Vagina (tissue), 2 donors: ENCODE measurements at regions not wholly inside any gene's neighbourhood (a gene's known extent, or its start where the extent isn't known, plus 50 kb on each side); places are given as distances from the start of the nearest gene placed in this dataset.

Experiments
- DNase-seq, 2 donors: peaks; one replicate each; pipeline ENCODE4 v3.0.0-alpha.2; 2017; ENCODE audit errors: extremely low spot score in 2 of 2
- H3K27ac ChIP-seq: fragments of 200-600 bp; sonication (generic); one replicate; pipeline ENCODE4 v1.5.1; 2019
- H3K27me3 ChIP-seq: fragments of 200-600 bp; sonication (generic); one replicate; pipeline ENCODE4 v1.5.1; 2019
- H3K36me3 ChIP-seq, 2 donors: fragments of 200-600 bp; sonication (generic); one replicate each; pipeline ENCODE4 v1.5.1; 2017 to 2019
- H3K4me1 ChIP-seq: fragments of 200-600 bp; sonication (generic); one replicate; pipeline ENCODE4 v1.5.1; 2019
- H3K4me3 ChIP-seq, 2 donors: fragments of 200-600 bp; sonication (generic); 1 replicate in 1 of 2; 2 replicates in 1 of 2; pipeline ENCODE4 v1.5.1; 2016 to 2019
- H3K9me3 ChIP-seq: fragments of 200-600 bp; sonication (generic); one replicate; pipeline ENCODE4 v1.5.1; 2019
- CTCF ChIP-seq, 3 experiments: fragments of 450-650 bp in 2 of 3; fragments of 200-600 bp in 1 of 3; sonication (generic) in 1 of 3; IDR thresholded peaks; one replicate each; pipeline ENCODE4 v1.5.1; 2017 to 2019; ENCODE audit warnings: antibody characterized with exemption in 3 of 3, mild to moderate bottlenecking in 2 of 3, moderate library complexity in 2 of 3
- POLR2A ChIP-seq, 2 donors: fragments of 450-650 bp; IDR thresholded peaks; one replicate each; pipeline ENCODE4 v1.6.1; 2017; ENCODE audit warnings: antibody characterized with exemption in 2 of 2, mild to moderate bottlenecking in 2 of 2, moderate library complexity in 2 of 2
- POLR2AphosphoS5 ChIP-seq, 2 donors: sonication (generic); formaldehyde crosslinking; IDR thresholded peaks; one replicate each; pipeline ENCODE4 v1.9.0; 2017; ENCODE audit warnings: antibody characterized with exemption in 2 of 2, mild to moderate bottlenecking in 2 of 2, low read depth in 1 of 2; ENCODE audit not compliant: insufficient read depth in 1 of 2
- intact Hi-C: fragments of 100-400 bp; cut with DNase I; formaldehyde crosslinking; loops from one replicate; pipeline ENCODE4 v1.15.1; 2023

- Histone ChIP-seq H3K4me3 (no peak overlapping the region), H3K36me3 (no peaks in the 10 kb centered on the region), H3K4me1 (no peaks in the 10 kb centered on the region), H3K9me3 (no peaks in the 10 kb centered on the region), H3K27ac (no peak overlapping the region), H3K27me3 (no peaks in the 10 kb centered on the region)
- intact Hi-C loops, result no loop called here
- no peak for DNase-seq
- TF ChIP-seq POLR2AphosphoS5 (IDR thresholded peaks at IDR 0.05; ENCODE audit: insufficient read depth in 1 of 2, low read depth in 1 of 2) (peak in 1 of 2 donors; percentile 23), POLR2A (IDR thresholded peaks at IDR 0.05) (no peak), CTCF (IDR thresholded peaks at IDR 0.05) (no peak)
Observed at GRCh38 chr16:80167657-80168390, 373.0 kb upstream of the DYNLRB2 start.

- Histone ChIP-seq H3K36me3 (no peaks in the 10 kb centered on the region), H3K4me1 (no peaks in the 10 kb centered on the region), H3K9me3 (no peaks in the 10 kb centered on the region), H3K4me3 (no peak overlapping the region), H3K27me3 (no peaks in the 10 kb centered on the region), H3K27ac (no peak overlapping the region)
- TF ChIP-seq CTCF (IDR thresholded peaks at IDR 0.05), result no peak
- TF ChIP-seq POLR2A (IDR thresholded peaks at IDR 0.05), result no peak
- no peak for TF ChIP-seq POLR2AphosphoS5 (IDR thresholded peaks at IDR 0.05; ENCODE audit: insufficient read depth in 1 of 2, low read depth in 1 of 2)
- intact Hi-C loops, result no loop called here
- DNase-seq, result no peak
Observed at GRCh38 chr16:80166082-80166481, 374.7 kb upstream of the DYNLRB2 start.

GRCh38 chr16:80164966-80165550, 375.7 kb upstream of the DYNLRB2 start:
- Histone ChIP-seq H3K4me3 (no peak overlapping the region), H3K9me3 (no peaks in the 10 kb centered on the region), H3K27ac (no peak overlapping the region), H3K4me1 (no peaks in the 10 kb centered on the region), H3K27me3 (no peaks in the 10 kb centered on the region), H3K36me3 (no peaks in the 10 kb centered on the region)
- intact Hi-C loops, result no loop called here
- DNase-seq, result no peak
- no peak for TF ChIP-seq POLR2A (IDR thresholded peaks at IDR 0.05)
- no peak for TF ChIP-seq CTCF (IDR thresholded peaks at IDR 0.05)
- TF ChIP-seq POLR2AphosphoS5 (IDR thresholded peaks at IDR 0.05; ENCODE audit: insufficient read depth in 1 of 2, low read depth in 1 of 2), result no peak

GRCh38 chr16:80163339-80163738, 377.5 kb upstream of the DYNLRB2 start:
- intact Hi-C loops, result no loop called here

More at GRCh38 chr16:80163339-80163738, 377.5 kb upstream of the DYNLRB2 start:
- TF ChIP-seq POLR2A (IDR thresholded peaks at IDR 0.05) (no peak), CTCF (IDR thresholded peaks at IDR 0.05) (no peak)
- Histone ChIP-seq H3K9me3 (no peaks in the 10 kb centered on the region), H3K4me3 (no peak overlapping the region), H3K27me3 (no peaks in the 10 kb centered on the region), H3K36me3 (no peaks in the 10 kb centered on the region), H3K27ac (no peak overlapping the region), H3K4me1 (no peaks in the 10 kb centered on the region)
- DNase-seq, result no peak
